RPMI7951 (cell line): ENCODE measurements at regions not wholly inside any gene's neighbourhood (a gene's known extent, or its start where the extent isn't known, plus 50 kb on each side); places are given as distances from the start of the nearest gene placed in this dataset.
"Not testable (repeated sequence)": the region's sequence is repeated elsewhere in the genome, so short reads cannot be mapped to it uniquely, and the experiment has no call there.

ENCODE experiments used
- DNase-seq: peaks from one replicate; pipeline ENCODE4 v3.0.0-alpha.2; 2012; ENCODE audit warnings: low read depth

DNA sequence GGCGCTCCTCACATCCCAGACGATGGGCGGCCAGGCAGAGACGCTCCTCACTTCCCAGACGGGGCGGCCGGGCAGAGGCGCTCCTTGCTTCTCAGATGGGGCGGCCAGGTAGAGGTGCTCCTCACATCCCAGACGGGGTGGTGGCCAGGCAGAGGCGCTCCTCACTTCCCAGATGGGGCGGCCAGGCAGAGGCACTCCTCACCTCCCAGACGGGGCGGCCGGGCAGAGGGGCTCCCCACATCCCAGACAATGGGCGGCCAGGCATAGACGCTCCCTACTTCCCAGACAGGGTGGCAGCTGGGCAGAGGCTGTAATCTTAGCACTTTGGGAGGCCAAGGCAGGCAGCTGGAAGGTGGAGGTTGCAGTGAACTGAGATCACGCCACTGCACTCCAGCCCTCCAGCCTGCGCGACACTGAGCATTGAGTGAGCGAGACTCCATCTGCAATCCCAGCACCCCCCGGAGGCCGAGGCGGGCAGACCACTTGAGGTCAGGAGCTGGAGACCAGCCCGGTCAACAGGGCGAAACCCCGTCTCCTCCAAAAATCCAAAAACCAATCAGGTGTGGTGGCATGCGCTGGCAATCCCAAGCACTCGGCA is 833.7 kb upstream of the RAG2 start:
- not testable (repeated sequence) for DNase-seq

- not testable (repeated sequence) for DNase-seq
Measured at GRCh38 chr11:37430966-37431632, 833.1 kb upstream of the RAG2 start.

DNA sequence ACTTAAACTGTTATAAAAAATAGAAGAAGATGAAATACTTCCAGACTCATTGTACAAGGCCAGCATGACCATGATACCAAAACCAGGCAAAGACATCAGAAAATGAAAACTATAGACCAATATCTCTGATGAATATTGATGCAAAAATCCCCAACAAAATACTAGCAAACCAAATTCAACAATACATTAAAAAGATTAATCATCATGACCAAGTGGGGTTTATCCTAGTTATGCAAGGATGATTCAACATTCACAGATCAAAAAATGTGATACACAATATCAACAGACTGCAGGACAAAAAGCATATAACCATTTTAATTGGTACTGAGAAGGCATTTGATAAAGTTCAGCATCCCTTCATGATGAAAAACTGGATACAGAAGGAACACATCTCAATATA is 824.5 kb upstream of the RAG2 start:
- no peak for DNase-seq

DNA sequence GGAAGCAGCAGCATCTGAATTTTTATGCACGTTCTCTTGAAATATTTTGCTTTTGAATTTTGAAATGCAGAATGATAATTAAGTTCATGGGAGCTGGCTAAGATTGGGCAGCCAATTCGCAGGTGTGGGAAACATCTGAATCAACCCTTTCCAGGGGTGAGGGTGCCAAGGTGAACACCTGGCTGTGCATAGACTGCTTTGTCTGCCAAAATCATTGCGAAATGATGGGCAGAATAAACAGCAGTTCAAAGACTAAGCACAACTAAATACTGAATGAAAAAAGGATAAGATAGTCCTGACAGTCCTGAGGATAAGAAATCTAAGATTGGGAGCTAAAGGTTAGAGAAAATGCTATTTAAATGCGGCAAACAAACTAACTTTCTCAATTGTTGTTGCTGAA is 813.3 kb upstream of the RAG2 start:
- no peak for DNase-seq

DNA sequence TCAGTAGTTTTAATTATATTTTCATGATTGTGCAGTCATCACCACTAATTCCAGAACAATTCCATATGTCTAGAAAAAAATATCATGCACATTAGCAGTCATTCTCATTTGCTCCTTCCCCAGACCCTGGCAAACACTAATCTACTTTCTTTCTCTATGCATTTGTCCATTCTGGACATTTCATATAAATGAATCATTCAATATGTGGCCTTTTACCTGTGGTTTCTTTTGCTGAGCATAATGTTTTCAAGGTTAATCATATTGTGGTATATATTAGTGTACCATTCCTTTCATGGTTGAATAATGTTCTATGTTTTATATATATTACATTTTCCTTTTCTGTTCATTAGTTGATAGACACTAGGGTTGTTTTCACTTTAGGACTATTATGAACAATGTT is 811.1 kb upstream of the RAG2 start:
- no peak for DNase-seq

GRCh38 chr11:37407461-37407860 is 809.4 kb upstream of the RAG2 start:
- no peak for DNase-seq

GRCh38 chr11:37406651-37407050 is 808.6 kb upstream of the RAG2 start:
- no peak for DNase-seq

DNA sequence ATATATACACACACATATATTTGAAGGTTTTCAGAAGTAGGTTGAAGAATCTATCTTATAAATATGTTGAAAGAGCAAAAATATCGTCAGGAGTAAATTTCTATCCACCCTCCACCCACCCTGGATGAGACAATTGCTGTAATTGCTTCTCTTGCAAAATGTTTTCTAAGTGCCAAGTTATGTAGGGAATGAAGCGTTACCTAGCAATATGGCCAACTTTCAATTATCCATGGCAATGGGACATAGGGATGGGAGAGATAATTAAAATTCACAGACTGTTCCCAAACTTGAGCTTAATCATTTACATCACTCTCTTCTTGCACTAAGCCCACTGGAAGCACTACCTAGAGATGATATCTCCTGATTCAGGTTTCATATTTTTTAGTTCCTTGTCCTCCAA is 806.2 kb upstream of the RAG2 start:
- no peak for DNase-seq

GRCh38 chr11:37402663-37403062 is 804.6 kb upstream of the RAG2 start:
- DNase-seq: no peak

GRCh38 chr11:37394236-37394870 is 796.3 kb upstream of the RAG2 start:
- DNase-seq: no peak

GRCh38 chr11:37391615-37392014 is 793.6 kb upstream of the RAG2 start:
- no peak for DNase-seq

DNA sequence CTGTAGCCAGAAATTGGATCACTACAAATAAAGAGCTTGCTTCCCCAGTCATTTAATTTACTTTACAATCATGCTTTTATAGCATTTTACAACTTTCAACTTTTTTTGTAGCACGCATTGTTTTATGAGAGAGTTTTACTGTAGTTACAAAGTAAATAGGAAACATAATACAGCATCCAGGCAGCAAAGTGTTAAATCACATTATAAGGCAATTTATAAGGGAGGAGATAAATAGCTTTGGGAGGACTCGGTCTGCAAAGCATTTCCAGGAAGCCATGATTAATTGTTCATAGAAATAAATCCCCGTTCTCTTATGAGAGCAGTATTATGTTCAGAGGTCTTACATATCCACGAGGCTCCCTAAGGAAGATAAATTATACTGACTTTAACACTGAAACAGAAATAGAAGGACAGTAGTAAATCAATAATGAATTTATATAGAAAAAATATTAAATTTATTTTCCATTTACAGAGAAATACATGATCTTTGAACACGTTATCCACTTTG is 792.6 kb upstream of the RAG2 start:
- DNase-seq: no peak

- DNase-seq: no peak
Measured at GRCh38 chr11:37378958-37379357, 780.9 kb upstream of the RAG2 start.

DNA sequence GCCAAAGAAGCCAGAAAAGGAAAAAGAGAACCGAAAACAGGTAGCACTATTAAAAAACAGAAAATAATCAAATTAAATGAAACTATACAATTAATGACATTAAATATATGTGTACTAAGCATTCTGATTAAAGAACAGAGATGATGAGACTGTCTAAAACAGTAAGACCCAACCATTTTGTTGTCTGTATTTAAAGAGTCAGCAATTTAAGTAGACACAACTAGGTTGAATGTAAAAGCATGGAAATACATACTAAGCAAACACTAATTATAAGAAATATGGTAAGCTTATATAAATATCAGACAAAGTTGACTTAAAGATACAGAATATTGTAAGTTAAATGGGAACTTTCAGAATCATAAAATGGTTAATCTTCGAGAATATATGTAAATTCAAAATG is 774.6 kb upstream of the RAG2 start:
- no peak for DNase-seq

GRCh38 chr11:37371346-37371970 is 773.4 kb upstream of the RAG2 start:
- DNase-seq: no peak

DNA sequence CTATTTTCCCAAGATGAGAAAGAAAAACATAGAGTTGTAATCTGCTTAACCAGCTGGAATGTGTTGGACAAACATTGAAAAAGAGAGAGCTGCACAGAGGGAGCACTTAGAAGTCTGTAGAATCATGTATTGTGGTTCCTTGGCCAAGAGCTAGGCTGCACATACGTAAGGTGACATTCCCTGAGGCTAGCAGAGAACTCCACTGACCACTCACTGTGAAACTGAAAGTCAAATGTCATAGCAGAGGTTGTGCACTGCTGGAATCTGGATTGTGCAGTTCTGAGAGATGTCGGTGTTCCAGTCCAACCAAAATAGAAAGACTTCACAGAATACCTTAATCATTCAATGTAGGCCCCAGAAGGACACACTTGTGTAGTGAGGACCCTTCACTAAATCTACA is 772.8 kb upstream of the RAG2 start:
- no peak for DNase-seq

- DNase-seq: no peak
Measured at GRCh38 chr11:37364246-37364839, 766.3 kb upstream of the RAG2 start.

- DNase-seq: no peak
Measured at GRCh38 chr11:37353192-37353591, 755.2 kb upstream of the RAG2 start.

DNA sequence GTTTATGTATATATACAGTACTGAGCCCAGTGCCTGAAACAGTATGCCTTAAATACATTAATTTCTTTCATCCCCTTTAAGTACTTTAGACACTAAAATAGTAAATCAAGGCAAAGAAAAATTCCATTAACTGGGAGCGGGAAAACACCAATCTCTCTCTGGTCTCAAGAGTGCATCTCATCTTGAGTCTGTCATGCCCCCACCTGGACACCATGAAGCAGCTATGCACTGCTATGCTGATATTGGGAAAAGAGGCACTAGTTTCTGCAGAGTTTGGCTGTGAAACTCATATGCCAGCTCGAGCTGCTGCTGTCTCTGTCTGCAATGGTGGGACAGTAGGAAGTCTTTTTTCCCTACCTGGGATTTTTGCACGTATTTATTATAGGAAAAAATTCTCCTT is 754.4 kb upstream of the RAG2 start:
- DNase-seq: no peak

DNA sequence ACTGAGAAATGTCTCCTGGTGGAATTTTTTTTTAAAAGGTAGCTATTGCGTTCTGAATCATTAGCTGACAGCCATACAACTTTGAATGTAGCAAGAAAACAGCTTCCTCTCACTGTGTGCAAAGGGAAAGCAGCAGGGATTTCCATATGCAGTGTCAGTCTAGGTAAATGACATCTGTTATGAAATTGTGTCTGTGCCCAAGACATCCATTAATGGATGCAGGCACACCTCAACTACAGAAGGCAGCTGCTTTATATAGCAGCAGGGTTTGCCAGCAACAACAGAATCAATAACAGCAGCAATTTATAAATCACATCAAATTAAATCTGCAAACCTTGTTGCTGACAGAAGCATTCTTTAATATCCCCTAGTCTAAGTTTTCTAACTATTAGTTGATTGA is 745.3 kb upstream of the RAG2 start:
- DNase-seq: no peak

DNA sequence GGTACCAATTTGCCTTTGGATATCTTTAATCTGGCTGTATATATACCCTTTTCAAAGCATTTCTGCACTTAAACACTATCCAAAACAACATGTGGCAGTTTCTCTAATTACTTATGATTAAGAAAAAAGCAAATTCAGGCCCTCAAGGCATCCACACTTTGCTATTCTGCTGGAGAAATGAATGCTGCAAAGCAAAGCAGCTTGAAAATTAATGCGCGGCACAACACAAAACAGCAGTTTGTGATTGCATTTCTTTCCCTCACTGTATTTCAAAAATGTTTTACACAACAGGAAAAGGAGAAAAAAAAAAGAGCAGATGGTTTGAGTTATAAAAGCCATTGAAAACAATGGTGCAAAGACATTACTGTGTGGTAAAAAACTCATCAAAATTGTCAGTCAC is 738.4 kb upstream of the RAG2 start:
- DNase-seq: no peak

DNA sequence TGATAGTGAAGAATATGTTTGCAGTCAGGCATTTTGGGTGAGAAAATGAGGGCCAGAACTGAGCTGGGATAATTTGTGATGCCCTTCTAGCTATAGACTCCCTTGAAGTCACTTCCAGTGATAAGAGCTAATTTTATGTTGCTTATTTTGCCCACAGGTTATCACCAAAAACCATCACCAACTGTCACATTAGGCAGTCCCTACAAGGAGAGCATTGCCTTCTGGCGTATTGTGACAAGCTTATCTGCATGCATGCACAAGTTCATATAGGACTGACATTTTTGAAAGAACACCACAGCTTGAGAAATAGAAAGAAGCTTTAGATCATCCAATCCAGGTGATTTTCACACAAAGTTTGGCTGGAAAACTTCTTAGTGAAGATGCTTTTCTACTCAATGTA is 735.3 kb upstream of the RAG2 start:
- no peak for DNase-seq
